ENCODE measurements at regions not wholly inside any gene's neighbourhood (a gene's known extent, or its start where the extent isn't known, plus 50 kb on each side); places are given as distances from the start of the nearest gene placed in this dataset.

- H3K27ac ChIP-seq = no peak overlapping the region
- H3K4me1 ChIP-seq (ENCODE audit: control insufficient read depth in 1 of 2, insufficient read depth in 1 of 2, low read depth in 1 of 2, low read length in 1 of 2) = peaks cover 5 to 9% of the 10 kb centered on the region in 2 experiments
- no peaks in the 10 kb centered on the region for H3K9me3 ChIP-seq
- H3K4me3 ChIP-seq (ENCODE audit: low read depth in 1 of 2, low read length in 1 of 2) = no peak overlapping the region
- TF ChIP-seq, protein P1, sequence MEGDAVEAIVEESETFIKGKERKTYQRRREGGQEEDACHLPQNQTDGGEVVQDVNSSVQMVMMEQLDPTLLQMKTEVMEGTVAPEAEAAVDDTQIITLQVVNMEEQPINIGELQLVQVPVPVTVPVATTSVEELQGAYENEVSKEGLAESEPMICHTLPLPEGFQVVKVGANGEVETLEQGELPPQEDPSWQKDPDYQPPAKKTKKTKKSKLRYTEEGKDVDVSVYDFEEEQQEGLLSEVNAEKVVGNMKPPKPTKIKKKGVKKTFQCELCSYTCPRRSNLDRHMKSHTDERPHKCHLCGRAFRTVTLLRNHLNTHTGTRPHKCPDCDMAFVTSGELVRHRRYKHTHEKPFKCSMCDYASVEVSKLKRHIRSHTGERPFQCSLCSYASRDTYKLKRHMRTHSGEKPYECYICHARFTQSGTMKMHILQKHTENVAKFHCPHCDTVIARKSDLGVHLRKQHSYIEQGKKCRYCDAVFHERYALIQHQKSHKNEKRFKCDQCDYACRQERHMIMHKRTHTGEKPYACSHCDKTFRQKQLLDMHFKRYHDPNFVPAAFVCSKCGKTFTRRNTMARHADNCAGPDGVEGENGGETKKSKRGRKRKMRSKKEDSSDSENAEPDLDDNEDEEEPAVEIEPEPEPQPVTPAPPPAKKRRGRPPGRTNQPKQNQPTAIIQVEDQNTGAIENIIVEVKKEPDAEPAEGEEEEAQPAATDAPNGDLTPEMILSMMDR (IDR thresholded peaks at IDR 0.05) = no peak
- no peaks in the 10 kb centered on the region for H3K36me3 ChIP-seq
- H3K27me3 ChIP-seq = no peaks in the 10 kb centered on the region
Measured at GRCh38 chr20:50323209-50323608, 132.6 kb downstream of the CEBPB start.

DNA sequence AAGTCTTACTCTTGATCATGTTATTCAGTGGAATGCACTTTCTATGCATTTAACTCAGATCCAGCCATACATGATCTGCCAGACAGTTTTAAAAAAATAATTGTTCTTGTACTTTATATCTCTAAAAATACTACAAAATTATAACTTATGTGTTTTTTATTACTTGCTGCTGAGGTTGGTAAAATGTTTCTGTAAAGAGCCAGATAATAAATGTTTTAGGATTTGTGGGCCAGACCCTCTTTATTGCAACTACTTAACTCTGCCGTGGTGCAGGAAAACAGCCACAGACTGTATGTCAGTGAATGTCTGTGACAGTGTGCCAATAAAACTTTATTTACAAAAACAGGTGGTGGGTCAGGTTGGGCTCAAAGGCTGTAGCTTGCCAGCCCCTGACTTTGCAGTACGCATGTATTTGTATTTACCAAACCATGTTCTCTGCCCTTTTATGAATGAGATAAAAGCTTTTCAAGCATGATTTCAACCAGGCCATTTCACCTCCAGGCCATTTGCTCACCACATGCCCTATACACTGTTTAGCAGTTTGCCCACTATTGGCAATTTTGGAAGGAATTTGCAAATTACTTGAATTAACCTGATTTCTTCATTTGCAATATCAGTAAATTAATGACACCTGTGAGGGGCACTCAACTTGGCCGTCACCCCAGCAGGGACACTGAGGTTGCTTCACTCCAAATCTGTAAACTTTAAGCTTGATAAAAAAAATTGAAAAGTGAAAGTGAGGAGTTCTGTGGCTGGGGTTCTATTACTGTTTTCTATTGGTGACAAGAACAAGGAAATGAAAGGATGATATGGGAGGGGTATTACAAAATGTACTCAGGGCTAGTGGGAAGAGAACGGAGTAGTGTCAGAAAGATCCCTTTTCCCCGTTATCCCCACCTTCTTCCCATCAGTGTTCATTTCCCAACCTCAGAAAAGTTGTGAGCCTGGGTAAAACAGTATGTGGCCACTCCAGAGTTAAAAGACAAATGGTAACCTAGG, 133.4 kb downstream of the CEBPB start:
- Histone ChIP-seq H3K27me3 (no peaks in the 10 kb centered on the region), H3K9me3 (no peaks in the 10 kb centered on the region), H3K36me3 (no peaks in the 10 kb centered on the region), H3K4me1 (ENCODE audit: control insufficient read depth in 1 of 2, insufficient read depth in 1 of 2, low read depth in 1 of 2, low read length in 1 of 2) (peaks cover 5 to 9% of the 10 kb centered on the region in 2 experiments), H3K27ac (no peak overlapping the region), H3K4me3 (ENCODE audit: low read depth in 1 of 2, low read length in 1 of 2) (no peak overlapping the region)
- TF ChIP-seq, protein P1 (IDR thresholded peaks at IDR 0.05) = no peak

DNA sequence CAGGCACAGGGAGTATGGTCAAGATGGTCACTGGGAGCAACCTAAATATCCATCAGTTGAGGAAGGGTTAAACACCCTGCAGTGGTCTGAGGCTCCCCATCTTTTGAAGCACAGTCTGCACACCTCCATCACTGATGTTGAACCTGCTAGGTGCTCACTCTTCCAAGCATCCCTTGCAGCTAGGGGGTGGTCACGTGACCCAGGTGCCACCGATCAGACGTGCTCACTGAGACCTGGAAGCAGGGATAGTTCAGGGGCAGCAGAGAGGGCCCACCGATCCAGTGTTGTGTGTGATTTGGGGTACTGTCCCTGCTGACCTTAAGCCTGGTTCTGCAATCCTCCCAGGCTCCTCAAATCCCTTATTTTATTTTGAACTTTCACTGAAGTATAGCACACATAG, 134.6 kb downstream of the CEBPB start:
- Histone ChIP-seq H3K36me3 (no peaks in the 10 kb centered on the region), H3K4me1 (ENCODE audit: control insufficient read depth in 1 of 2, insufficient read depth in 1 of 2, low read depth in 1 of 2, low read length in 1 of 2) (peaks cover 5 to 9% of the 10 kb centered on the region in 2 experiments), H3K27me3 (no peaks in the 10 kb centered on the region), H3K9me3 (no peaks in the 10 kb centered on the region), H3K4me3 (ENCODE audit: low read depth in 1 of 2, low read length in 1 of 2) (no peak overlapping the region), H3K27ac (no peak overlapping the region)
- TF ChIP-seq, protein P1 (IDR thresholded peaks at IDR 0.05) = no peak

- TF ChIP-seq, protein P1 (IDR thresholded peaks at IDR 0.05) = no peak
- H3K4me3 ChIP-seq (ENCODE audit: low read depth in 1 of 2, low read length in 1 of 2) = no peak overlapping the region
- H3K4me1 ChIP-seq (ENCODE audit: control insufficient read depth in 1 of 2, insufficient read depth in 1 of 2, low read depth in 1 of 2, low read length in 1 of 2) = peaks cover 5 to 6% of the 10 kb centered on the region in 2 experiments
Measured at GRCh38 chr20:50325651-50326050, 135.0 kb downstream of the CEBPB start.

GRCh38 chr20:50327666-50328065, 137.0 kb downstream of the CEBPB start:
- Histone ChIP-seq H3K4me3 (ENCODE audit: low read depth in 1 of 2, low read length in 1 of 2) (no peak overlapping the region), H3K36me3 (no peaks in the 10 kb centered on the region), H3K4me1 (ENCODE audit: control insufficient read depth in 1 of 2, insufficient read depth in 1 of 2, low read depth in 1 of 2, low read length in 1 of 2) (peaks cover 0 to 8% of the 10 kb centered on the region in 2 experiments), H3K27ac (no peak overlapping the region), H3K9me3 (no peaks in the 10 kb centered on the region), H3K27me3 (no peaks in the 10 kb centered on the region)
- TF ChIP-seq, protein P1 (IDR thresholded peaks at IDR 0.05) = no peak

More at GRCh38 chr20:50325651-50326050, 135.0 kb downstream of the CEBPB start:
- Histone ChIP-seq H3K9me3 (no peaks in the 10 kb centered on the region), H3K36me3 (no peaks in the 10 kb centered on the region), H3K27ac (no peak overlapping the region), H3K27me3 (no peaks in the 10 kb centered on the region)
